K562 (cell line): ENCODE measurements at regions not wholly inside any gene's neighbourhood (a gene's known extent, or its start where the extent isn't known, plus 50 kb on each side); places are given as distances from the start of the nearest gene placed in this dataset.

Source experiments
- C11orf30 ChIP-seq: fragments of 450-650 bp; IDR thresholded peaks from 2 replicates; pipeline ENCODE4 v1.6.1; 2016; ENCODE audit warnings: low read depth, mild to moderate bottlenecking
- CHD1 ChIP-seq: fragments of 200-600 bp; sonication (generic); IDR thresholded peaks from one replicate; pipeline ENCODE4 v1.6.1; 2012; ENCODE audit warnings: mild to moderate bottlenecking, moderate library complexity, low read length, inconsistent platforms
- EZH2 ChIP-seq: IDR thresholded peaks from 2 replicates; pipeline ENCODE4 v1.6.1; 2012; ENCODE audit warnings: low read depth, mild to moderate bottlenecking, inconsistent platforms, low read length, borderline replicate concordance
- KDM4B ChIP-seq, 2 experiments: fragments of 450-650 bp in 1 of 2; sonication (generic) in 1 of 2; IDR thresholded peaks; 2 replicates each; pipeline ENCODE4 v1.6.1; 2016 to 2017; ENCODE audit warnings: borderline replicate concordance in 2 of 2, antibody characterized with exemption in 1 of 2, low read depth in 1 of 2, mild to moderate bottlenecking in 1 of 2
- NFIC ChIP-seq: fragments of 450-650 bp; IDR thresholded peaks from 2 replicates; pipeline ENCODE4 v1.6.1; 2017; ENCODE audit warnings: mild to moderate bottlenecking, inconsistent platforms
- NR2F6 ChIP-seq: fragments of 450-650 bp; formaldehyde crosslinking; IDR thresholded peaks from 2 replicates; pipeline ENCODE4 v1.4.0; 2020; ENCODE audit warnings: mild to moderate bottlenecking
- SIN3A ChIP-seq, 2 experiments: fragments of 150-350 bp in 1 of 2; IDR thresholded peaks; 2 replicates each; pipeline ENCODE4 v1.6.1; 2011 to 2016; ENCODE audit warnings: borderline replicate concordance in 2 of 2, low read depth in 2 of 2, low read length in 2 of 2, mild to moderate bottlenecking in 2 of 2, moderate library complexity in 2 of 2; ENCODE audit not compliant: control insufficient read depth in 1 of 2
- SMARCB1 ChIP-seq: IDR thresholded peaks from 2 replicates; pipeline ENCODE4 v1.6.1; 2011; ENCODE audit warnings: improper control_type of control experiment, low read depth; ENCODE audit not compliant: insufficient read length
- STAT6 ChIP-seq: sonication (generic); formaldehyde crosslinking; IDR thresholded peaks from 2 replicates; pipeline ENCODE4 v1.8.1; 2023; ENCODE audit warnings: mild to moderate bottlenecking, missing genetic modification reagents
- ZNF3 ChIP-seq: fragments of 250-450 bp; sonication (Bioruptor Pico); IDR thresholded peaks from 2 replicates; pipeline ENCODE4 v1.5.0; 2021; ENCODE audit warnings: mild to moderate bottlenecking, moderate library complexity
- TF ChIP-seq, protein P1 (sequence below): fragments of 450-650 bp; conservative IDR thresholded peaks from 2 replicates; pipeline ENCODE4 v1.6.1; 2016; ENCODE audit warnings: missing genetic modification characterization, low read depth, mild to moderate bottlenecking, control low read depth, missing compliant biosample characterization

DNA sequence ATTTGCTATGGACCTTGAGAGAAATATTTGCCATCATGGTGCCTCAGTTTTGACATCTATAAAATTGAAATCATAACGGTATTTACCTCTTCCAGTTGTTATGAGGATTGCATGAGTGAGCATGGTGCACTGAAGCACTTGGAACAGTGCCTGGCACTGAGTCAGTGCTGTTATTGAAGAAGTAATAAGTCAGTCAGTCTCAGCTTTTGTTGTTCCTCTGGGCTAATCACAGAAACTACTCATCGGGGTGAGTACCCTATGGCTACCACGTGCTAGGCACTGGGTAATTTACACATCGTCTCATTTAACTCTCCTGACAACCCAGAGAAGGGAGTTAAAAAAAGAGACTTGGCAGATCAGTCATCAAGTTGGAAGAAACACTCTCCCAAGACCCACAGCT, 159.5 kb upstream of the NRXN3 start:
- TF ChIP-seq C11orf30, result no peak
- TF ChIP-seq EZH2, result no peak
- TF ChIP-seq, protein P1, sequence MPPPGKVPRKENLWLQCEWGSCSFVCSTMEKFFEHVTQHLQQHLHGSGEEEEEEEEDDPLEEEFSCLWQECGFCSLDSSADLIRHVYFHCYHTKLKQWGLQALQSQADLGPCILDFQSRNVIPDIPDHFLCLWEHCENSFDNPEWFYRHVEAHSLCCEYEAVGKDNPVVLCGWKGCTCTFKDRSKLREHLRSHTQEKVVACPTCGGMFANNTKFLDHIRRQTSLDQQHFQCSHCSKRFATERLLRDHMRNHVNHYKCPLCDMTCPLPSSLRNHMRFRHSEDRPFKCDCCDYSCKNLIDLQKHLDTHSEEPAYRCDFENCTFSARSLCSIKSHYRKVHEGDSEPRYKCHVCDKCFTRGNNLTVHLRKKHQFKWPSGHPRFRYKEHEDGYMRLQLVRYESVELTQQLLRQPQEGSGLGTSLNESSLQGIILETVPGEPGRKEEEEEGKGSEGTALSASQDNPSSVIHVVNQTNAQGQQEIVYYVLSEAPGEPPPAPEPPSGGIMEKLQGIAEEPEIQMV (tag), result no peak
- no peak for TF ChIP-seq NR2F6
- no peak for TF ChIP-seq KDM4B (IDR thresholded peaks at IDR 0.05; ENCODE audit: borderline replicate concordance in 2 of 2, low read depth in 1 of 2)
- TF ChIP-seq SIN3A (IDR thresholded peaks at IDR 0.05; ENCODE audit: borderline replicate concordance in 2 of 2, control insufficient read depth in 1 of 2, low read depth in 2 of 2, low read length in 2 of 2), result no peak
- TF ChIP-seq STAT6, result no peak
- TF ChIP-seq SMARCB1, result no peak
- TF ChIP-seq NFIC, result no peak
- no peak for TF ChIP-seq ZNF3 (CRISPR knock-in tag)
- TF ChIP-seq CHD1, result no peak
